GM12878 (cell line): ENCODE measurements at regions not wholly inside any gene's neighbourhood (a gene's known extent, or its start where the extent isn't known, plus 50 kb on each side); places are given as distances from the start of the nearest gene placed in this dataset.

Source experiments
- ATAC-seq: fragments of 200-7000 bp; cut with Tn5 transposase; 3 replicates; pipeline ENCODE4 v1.9.1; 2020; ENCODE audit warnings: mild to moderate bottlenecking, moderate library complexity
- BruUV-seq: library from RNA; stranded (reverse); fragments of 400-500 nt; replicated peaks from 2 replicates; lab custom pipeline; 2021; lab: Mats Ljungman, UMichigan
- CTCF ChIA-PET: fragments of 300-600 bp; sonication (Branson Sonifier 250); formaldehyde crosslinking; extraction: SDS; loops from one replicate; lab custom pipeline; 2021; ENCODE audit warnings: inconsistent platforms; lab: Yijun Ruan, JAX
- POLR2A ChIA-PET: fragments of 350-600 bp; formaldehyde crosslinking; extraction: SDS; loops from one replicate; lab custom pipeline; 2021; ENCODE audit warnings: inconsistent platforms; lab: Charles Lee
- RAD21 ChIA-PET: fragments of 300-600 bp; sonication (Branson Sonifier 250); formaldehyde crosslinking; loops from one replicate; lab custom pipeline; 2023; ENCODE audit warnings: antibody characterized with exemption; ENCODE audit not compliant: unreplicated experiment; lab: Charles Lee
- SMC1A ChIA-PET: fragments of 300-600 bp; sonication (Branson Sonifier 250); formaldehyde crosslinking; loops from one replicate; lab custom pipeline; 2023; ENCODE audit not compliant: unreplicated experiment, uncharacterized antibody; lab: Charles Lee
- DNase-seq: peaks from one replicate; pipeline ENCODE4 v3.0.0-alpha.2; 2011; ENCODE audit warnings: low read depth, low spot score
- FAIRE-seq: peaks from 3 replicates; lab custom pipeline; 2011; peaks lifted over from hg19 to GRCh38; lab: Jason Lieb, UNC
- H2AFZ ChIP-seq: 2 replicates; pipeline ENCODE4 v1.6.0; 2011; ENCODE audit warnings: low read depth, low read length, control low read depth; ENCODE audit not compliant: control insufficient read depth
- H3K27ac ChIP-seq: 2 replicates; pipeline ENCODE4 v1.5.1; 2011; ENCODE audit warnings: control low read depth; ENCODE audit not compliant: control insufficient read depth, insufficient read depth
- H3K27me3 ChIP-seq, 2 experiments: replicated peaks in 1 of 2; 2 replicates each; pipeline versions ENCODE4 v1.6.0 to v1.6.1; 2011; ENCODE audit warnings: low read length in 1 of 2; ENCODE audit not compliant: control insufficient read depth in 2 of 2, insufficient read depth in 2 of 2
- H3K36me3 ChIP-seq, 2 experiments: 2 replicates each; pipeline ENCODE4 v1.5.1; 2011; ENCODE audit warnings: low read length in 1 of 2; ENCODE audit not compliant: control insufficient read depth in 2 of 2, insufficient read depth in 2 of 2
- H3K4me1 ChIP-seq: 2 replicates; pipeline ENCODE4 v1.6.1; 2011; ENCODE audit warnings: mild to moderate bottlenecking, low read length, moderate library complexity, mixed read lengths; ENCODE audit not compliant: control insufficient read depth, insufficient read depth
- H3K4me2 ChIP-seq: 2 replicates; pipeline ENCODE4 v1.6.0; 2011; ENCODE audit warnings: control low read depth; ENCODE audit not compliant: control insufficient read depth, insufficient read depth
- H3K4me3 ChIP-seq: fragments of 200-600 bp; sonication (generic); 2 replicates; pipeline ENCODE4 v1.5.1; 2016
- H3K79me2 ChIP-seq: 2 replicates; pipeline ENCODE4 v1.6.0; 2011; ENCODE audit warnings: low read length; ENCODE audit not compliant: control insufficient read depth, insufficient read depth
- H3K9ac ChIP-seq: 2 replicates; pipeline ENCODE4 v1.8.0; 2011; ENCODE audit warnings: low read length, control low read depth, mixed read lengths; ENCODE audit not compliant: control insufficient read depth, insufficient read depth
- H3K9me3 ChIP-seq: replicated peaks from 3 replicates; pipeline ENCODE4 v1.5.1; 2011; ENCODE audit warnings: mild to moderate bottlenecking, low read length; ENCODE audit not compliant: control insufficient read depth, insufficient read depth
- H4K20me1 ChIP-seq: 2 replicates; pipeline ENCODE4 v1.6.0; 2011; ENCODE audit not compliant: control insufficient read depth, insufficient read depth
- DPF2 ChIP-seq: fragments of 450-650 bp; IDR thresholded peaks from 2 replicates; pipeline ENCODE4 v1.6.1; 2017; ENCODE audit warnings: mild to moderate bottlenecking
- GATAD2B ChIP-seq: fragments of 450-650 bp; conservative IDR thresholded peaks from 2 replicates; pipeline ENCODE4 v1.6.1; 2017; ENCODE audit warnings: low read depth, mild to moderate bottlenecking, moderate library complexity
- PKNOX1 ChIP-seq: fragments of 450-650 bp; IDR thresholded peaks from 2 replicates; pipeline ENCODE4 v1.6.1; 2016; ENCODE audit warnings: mild to moderate bottlenecking
- POLR2A ChIP-seq: IDR thresholded peaks from 2 replicates; pipeline ENCODE4 v1.6.1; 2011; ENCODE audit warnings: low read depth, mild to moderate bottlenecking, low read length
- RCOR1 ChIP-seq: conservative IDR thresholded peaks from 2 replicates; pipeline ENCODE4 v1.6.1; 2012; ENCODE audit warnings: low read depth, low read length, improper control_type of control experiment
- SREBF1 ChIP-seq: IDR thresholded peaks from 2 replicates; pipeline ENCODE4 v1.6.1; 2012; ENCODE audit warnings: mild to moderate bottlenecking, low read length
- TCF7 ChIP-seq: IDR thresholded peaks from 2 replicates; pipeline ENCODE4 v1.6.1; 2014; ENCODE audit warnings: antibody characterized with exemption, borderline replicate concordance
- WGBS: methylation state at CpG from one replicate; pipeline ENCODE4 v1.1.6; 2016; ENCODE audit warnings: low lambda C conversion rate; ENCODE audit not compliant: insufficient replicate concordance, insufficient coverage; ENCODE audit errors: missing lambda C conversion rate; 5-methylcytosine and 5-hydroxymethylcytosine counted together
- in situ Hi-C: fragments of 300-500 bp; cut with MboI; formaldehyde crosslinking; loops from 9 replicates; pipeline ENCODE4 v1.14.3; 2018; ENCODE audit warnings: mixed read lengths
- intact Hi-C: fragments of 100-400 bp; cut with micrococcal nuclease; formaldehyde crosslinking; loops from one replicate; pipeline ENCODE4 v1.14.2; 2022; ENCODE audit not compliant: unreplicated experiment

- H3K4me3 ChIP-seq: no peak overlapping the region
- H3K4me1 ChIP-seq: no peaks in the 10 kb centered on the region
- BruUV-seq: no TSS peak
- ATAC-seq (no peak), DNase-seq (no peak), FAIRE-seq (no peak)
- TF ChIP-seq RCOR1: no peak
- no peak for TF ChIP-seq GATAD2B
- TF ChIP-seq TCF7: no peak
- TF ChIP-seq POLR2A: no peak
- no peaks in the 10 kb centered on the region for H3K9me3 ChIP-seq
- no peak overlapping the region for H3K4me2 ChIP-seq
- POLR2A ChIA-PET: no interaction called here
- H4K20me1 ChIP-seq: no peaks in the 10 kb centered on the region
- SMC1A ChIA-PET: interaction anchor here (0.8 to 1.5 kb wide), 3 partner anchors 13 to 38 kb away, joined by 3 to 4 read pairs (median 3); no protein-coding TSS in a partner anchor
- no peaks in the 10 kb centered on the region for H3K79me2 ChIP-seq
- no peaks in the 10 kb centered on the region for H3K36me3 ChIP-seq
- no peak overlapping the region for H3K27ac ChIP-seq
- in situ Hi-C loops (no loop called here), intact Hi-C loops (no loop called here)
- H3K9ac ChIP-seq: no peak overlapping the region
- RAD21 ChIA-PET: no interaction called here
- 4% methylated on average over 2 of the region's 2 CpGs for WGBS
- H2AFZ ChIP-seq: no peak overlapping the region
- CTCF ChIA-PET: interaction anchor here (0.9 to 1.2 kb wide), 3 partner anchors 11 to 396 kb away, joined by 3 read pairs; no protein-coding TSS in a partner anchor
- H3K27me3 ChIP-seq: no peaks in the 10 kb centered on the region
Observed at GRCh38 chr4:36427696-36428095, 146.3 kb downstream of the DTHD1 start.

- Histone ChIP-seq H3K4me3 (no peak overlapping the region), H3K4me1 (no peaks in the 10 kb centered on the region), H2AFZ (no peak overlapping the region), H4K20me1 (no peaks in the 10 kb centered on the region), H3K9me3 (no peaks in the 10 kb centered on the region), H3K27me3 (no peaks in the 10 kb centered on the region), H3K27ac (no peak overlapping the region), H3K79me2 (no peaks in the 10 kb centered on the region), H3K36me3 (no peaks in the 10 kb centered on the region), H3K4me2 (no peak overlapping the region), H3K9ac (no peak overlapping the region)
- BruUV-seq: no TSS peak
- ChIA-PET SMC1A (no interaction called here), CTCF (interaction anchor here (1.7 kb wide), 1 partner anchor 12 kb away, joined by 4 read pairs; no protein-coding TSS in a partner anchor), RAD21 (no interaction called here), POLR2A (no interaction called here)
- ATAC-seq (no peak), DNase-seq (no peak), FAIRE-seq (no peak)
- in situ Hi-C loops: no loop called here
- WGBS: 54% methylated on average over 2 of the region's 2 CpGs
- no peak for TF ChIP-seq DPF2
- TF ChIP-seq GATAD2B: no peak
- no peak for TF ChIP-seq SREBF1
- TF ChIP-seq PKNOX1: no peak
- intact Hi-C loops: no loop called here
Observed at GRCh38 chr4:36432586-36432985, 151.2 kb downstream of the DTHD1 start.
